Liver (tissue), 8 donors: ENCODE measurements at regions not wholly inside any gene's neighbourhood (a gene's known extent, or its start where the extent isn't known, plus 50 kb on each side); places are given as distances from the start of the nearest gene placed in this dataset.

Experiments
- DNase-seq: peaks from one replicate; pipeline ENCODE4 v3.0.0-alpha.2; 2017; ENCODE audit warnings: low spot score
- H3K27ac ChIP-seq, 2 donors: one replicate each; pipeline ENCODE4 v1.7.0; 2013; ENCODE audit warnings: inconsistent platforms in 2 of 2, low read length in 2 of 2, control low read depth in 1 of 2, low read depth in 1 of 2, mild to moderate bottlenecking in 1 of 2
- H3K27me3 ChIP-seq, 4 donors: one replicate each; pipeline versions ENCODE4 v1.6.1 to v1.7.0; 2013; ENCODE audit warnings: low read length in 3 of 4, inconsistent platforms in 1 of 4, mild to moderate bottlenecking in 1 of 4, moderate library complexity in 1 of 4; ENCODE audit not compliant: control insufficient read depth in 4 of 4, insufficient read depth in 4 of 4
- H3K36me3 ChIP-seq, 4 donors: one replicate each; pipeline versions ENCODE4 v1.6.1 to v1.7.0; 2013; ENCODE audit warnings: low read length in 3 of 4, mild to moderate bottlenecking in 3 of 4, low read depth in 1 of 4, moderate library complexity in 1 of 4; ENCODE audit not compliant: control insufficient read depth in 4 of 4, insufficient read depth in 3 of 4
- H3K4me1 ChIP-seq, 4 donors: one replicate each; pipeline versions ENCODE4 v1.6.1 to v1.7.0; 2013; ENCODE audit warnings: low read length in 3 of 4, mild to moderate bottlenecking in 3 of 4, moderate library complexity in 1 of 4; ENCODE audit not compliant: control insufficient read depth in 4 of 4, insufficient read depth in 4 of 4
- H3K4me3 ChIP-seq, 3 donors: one replicate each; pipeline versions ENCODE4 v1.6.1 to v1.7.0; 2013; ENCODE audit warnings: low read length in 3 of 3, control low read depth in 1 of 3, low read depth in 1 of 3, mild to moderate bottlenecking in 1 of 3
- H3K9ac ChIP-seq, 2 donors: one replicate each; pipeline ENCODE4 v1.7.0; 2013; ENCODE audit warnings: low read length in 2 of 2, mild to moderate bottlenecking in 2 of 2, moderate library complexity in 2 of 2, control low read depth in 1 of 2, low read depth in 1 of 2
- H3K9me3 ChIP-seq, 4 donors: one replicate each; pipeline versions ENCODE4 v1.6.1 to v1.7.0; 2013; ENCODE audit warnings: low read length in 3 of 4; ENCODE audit not compliant: control insufficient read depth in 4 of 4
- CTCF ChIP-seq: fragments of 150-350 bp; IDR thresholded peaks from 2 replicates; pipeline ENCODE4 v1.5.1; 2017; ENCODE audit warnings: improper control_type of control experiment, low read depth, low read length; ENCODE audit not compliant: missing input control
- EGR1 ChIP-seq, 2 donors: IDR thresholded peaks; 2 replicates each; pipeline ENCODE4 v1.6.1; 2016 to 2018; ENCODE audit warnings: antibody characterized with exemption in 2 of 2, low read depth in 2 of 2
- FOXA1 ChIP-seq: IDR thresholded peaks from 2 replicates; pipeline ENCODE4 v1.6.1; 2016; ENCODE audit warnings: antibody characterized with exemption
- GABPA ChIP-seq, 2 donors: IDR thresholded peaks in 1 of 2; conservative IDR thresholded peaks in 1 of 2; 2 replicates each; pipeline ENCODE4 v1.6.1; 2016; ENCODE audit warnings: antibody characterized with exemption in 2 of 2, mild to moderate bottlenecking in 1 of 2, moderate library complexity in 1 of 2
- HNF4G ChIP-seq: IDR thresholded peaks from 2 replicates; pipeline ENCODE4 v1.6.1; 2016; ENCODE audit warnings: antibody characterized with exemption
- NR2F2 ChIP-seq: IDR thresholded peaks from 2 replicates; pipeline ENCODE4 v1.6.1; 2016; ENCODE audit warnings: antibody characterized with exemption
- SP1 ChIP-seq: IDR thresholded peaks from 2 replicates; pipeline ENCODE4 v1.6.1; 2018; ENCODE audit warnings: antibody characterized with exemption, mild to moderate bottlenecking
- TAF1 ChIP-seq: conservative IDR thresholded peaks from 2 replicates; pipeline ENCODE4 v1.6.1; 2016; ENCODE audit warnings: antibody characterized with exemption, mild to moderate bottlenecking
- YY1 ChIP-seq: IDR thresholded peaks from 2 replicates; pipeline ENCODE4 v1.6.1; 2016; ENCODE audit warnings: antibody characterized with exemption, mild to moderate bottlenecking
- WGBS: extraction: QIAGEN DNeasy Blood & Tissue Kit; methylation state at CpG from one replicate; pipeline ENCODE4 v1.1.7; 2013; 5-methylcytosine and 5-hydroxymethylcytosine counted together
- TF ChIP-seq, protein P1 (sequence below): IDR thresholded peaks from 2 replicates; pipeline ENCODE4 v1.6.1; 2016; ENCODE audit warnings: antibody characterized with exemption
- TF ChIP-seq, protein P2 (sequence below): IDR thresholded peaks from 2 replicates; pipeline ENCODE4 v1.6.1; 2016; ENCODE audit warnings: antibody characterized with exemption
- donor health status: healthy.
- donor health status: healthy.
- donor health status: healthy.
- donor health status: healthy.
- donor health status: healthy.

- Histone ChIP-seq H3K4me1 (no peaks in the 10 kb centered on the region), H3K27ac (no peak overlapping the region), H3K4me3 (no peak overlapping the region), H3K9me3 (no peaks in the 10 kb centered on the region), H3K27me3 (no peaks in the 10 kb centered on the region), H3K9ac (no peak overlapping the region), H3K36me3 (no peaks in the 10 kb centered on the region)
- 85% methylated on average over 3 of the region's 3 CpGs for WGBS
- no peak for DNase-seq
- TF ChIP-seq CTCF = no peak
- TF ChIP-seq NR2F2 = no peak
- TF ChIP-seq GABPA (IDR thresholded peaks at IDR 0.05 in 1 of 2, conservative IDR thresholded peaks at IDR 0.05 in 1 of 2) = no peak
- TF ChIP-seq HNF4G = no peak
- no peak for TF ChIP-seq TAF1
These were observed 1035.2 kb upstream of the ARRDC3 start for GRCh38 chr5:92418341-92418740.

DNA sequence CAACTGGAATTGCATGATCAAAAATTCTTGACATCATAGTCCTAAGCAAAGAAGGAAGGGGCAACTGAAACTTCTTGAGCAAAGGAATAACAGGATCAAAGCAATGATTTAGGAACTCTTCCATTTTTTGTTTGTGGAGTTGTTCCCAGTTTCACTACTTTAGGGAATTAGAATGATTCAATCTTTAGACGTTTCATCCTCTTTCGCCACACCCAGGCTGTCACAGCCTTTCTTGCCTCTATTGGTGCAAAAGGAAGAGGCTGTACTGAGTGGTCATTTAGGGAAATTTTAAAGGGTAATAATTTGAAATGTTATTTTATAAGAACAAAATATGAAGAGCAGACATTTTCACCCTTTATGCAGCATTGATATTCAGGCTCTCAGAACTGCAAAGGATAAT, 1026.0 kb upstream of the ARRDC3 start:
- TF ChIP-seq, protein P1, sequence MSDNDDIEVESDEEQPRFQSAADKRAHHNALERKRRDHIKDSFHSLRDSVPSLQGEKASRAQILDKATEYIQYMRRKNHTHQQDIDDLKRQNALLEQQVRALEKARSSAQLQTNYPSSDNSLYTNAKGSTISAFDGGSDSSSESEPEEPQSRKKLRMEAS = no peak
- TF ChIP-seq, protein P2, sequence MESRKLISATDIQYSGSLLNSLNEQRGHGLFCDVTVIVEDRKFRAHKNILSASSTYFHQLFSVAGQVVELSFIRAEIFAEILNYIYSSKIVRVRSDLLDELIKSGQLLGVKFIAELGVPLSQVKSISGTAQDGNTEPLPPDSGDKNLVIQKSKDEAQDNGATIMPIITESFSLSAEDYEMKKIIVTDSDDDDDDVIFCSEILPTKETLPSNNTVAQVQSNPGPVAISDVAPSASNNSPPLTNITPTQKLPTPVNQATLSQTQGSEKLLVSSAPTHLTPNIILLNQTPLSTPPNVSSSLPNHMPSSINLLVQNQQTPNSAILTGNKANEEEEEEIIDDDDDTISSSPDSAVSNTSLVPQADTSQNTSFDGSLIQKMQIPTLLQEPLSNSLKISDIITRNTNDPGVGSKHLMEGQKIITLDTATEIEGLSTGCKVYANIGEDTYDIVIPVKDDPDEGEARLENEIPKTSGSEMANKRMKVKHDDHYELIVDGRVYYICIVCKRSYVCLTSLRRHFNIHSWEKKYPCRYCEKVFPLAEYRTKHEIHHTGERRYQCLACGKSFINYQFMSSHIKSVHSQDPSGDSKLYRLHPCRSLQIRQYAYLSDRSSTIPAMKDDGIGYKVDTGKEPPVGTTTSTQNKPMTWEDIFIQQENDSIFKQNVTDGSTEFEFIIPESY = no peak
- H3K27me3 ChIP-seq = no peaks in the 10 kb centered on the region
- no peak overlapping the region for H3K9ac ChIP-seq
- no peaks in the 10 kb centered on the region for H3K4me1 ChIP-seq
- 73% methylated on average over 2 of the region's 2 CpGs for WGBS
- no peaks in the 10 kb centered on the region for H3K9me3 ChIP-seq
- no peaks in the 10 kb centered on the region for H3K36me3 ChIP-seq
- DNase-seq = no peak
- H3K4me3 ChIP-seq = no peak overlapping the region
- no peak overlapping the region for H3K27ac ChIP-seq

DNA sequence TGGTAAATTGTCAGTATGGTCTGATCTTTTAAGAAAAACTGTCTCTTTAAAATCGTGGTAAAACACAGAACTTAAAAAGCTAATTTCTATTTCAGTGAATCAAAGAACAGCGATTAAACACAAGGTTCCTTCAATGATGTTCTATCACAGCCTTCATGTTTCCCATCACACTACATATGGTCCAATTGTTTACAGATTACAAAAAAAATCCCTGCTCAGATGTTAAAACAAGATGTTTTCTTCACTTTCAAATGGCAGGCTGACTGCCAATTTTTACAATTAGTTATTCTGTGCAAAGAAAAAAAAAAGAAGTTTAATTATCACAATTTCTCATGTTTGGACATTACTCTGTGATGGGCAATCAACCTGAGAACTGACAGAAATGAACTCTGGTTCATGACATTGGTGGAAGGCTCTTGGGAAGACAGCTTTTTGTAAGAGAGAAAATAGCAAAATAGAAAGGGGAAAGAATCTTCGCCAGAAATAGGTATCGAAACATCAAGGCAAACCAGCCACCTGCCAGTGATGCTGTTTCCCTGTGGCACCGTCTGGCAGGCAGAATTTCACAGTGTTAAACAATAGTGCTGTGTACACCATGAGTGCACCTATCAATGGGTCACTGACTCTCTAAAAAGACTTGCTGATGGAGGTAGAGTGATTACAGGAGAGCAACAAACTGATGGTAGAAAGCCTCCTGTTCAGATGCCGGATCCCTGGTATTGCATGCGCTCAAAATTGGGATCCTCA, 1020.0 kb upstream of the ARRDC3 start:
- TF ChIP-seq SP1 (no peak), CTCF (no peak), YY1 (no peak), GABPA (IDR thresholded peaks at IDR 0.05 in 1 of 2, conservative IDR thresholded peaks at IDR 0.05 in 1 of 2) (no peak), EGR1 (IDR thresholded peaks at IDR 0.05; ENCODE audit: low read depth in 2 of 2) (no peak), FOXA1 (no peak), HNF4G (no peak), NR2F2 (no peak)
- TF ChIP-seq, protein P1 = no peak
- no peak for DNase-seq

More for the DNA sequence above, 1020.0 kb upstream of the ARRDC3 start:
- Histone ChIP-seq H3K4me3 (no peak overlapping the region), H3K36me3 (no peaks in the 10 kb centered on the region), H3K9me3 (no peaks in the 10 kb centered on the region), H3K27ac (no peak overlapping the region), H3K9ac (no peak overlapping the region), H3K27me3 (no peaks in the 10 kb centered on the region), H3K4me1 (no peaks in the 10 kb centered on the region)
- WGBS = 87% methylated on average over 7 of the region's 7 CpGs
